GM10266 (cell line): ENCODE measurements at regions not wholly inside any gene's neighbourhood (a gene's known extent, or its start where the extent isn't known, plus 50 kb on each side); places are given as distances from the start of the nearest gene placed in this dataset.

ENCODE experiments used
- DNase-seq: peaks from one replicate; pipeline ENCODE4 v3.0.0; 2012; ENCODE audit errors: extremely low spot score
- CTCF ChIP-seq: IDR thresholded peaks from 2 replicates; pipeline ENCODE4 v1.5.1; 2012; ENCODE audit warnings: mild to moderate bottlenecking, low read depth; ENCODE audit not compliant: control insufficient read depth, insufficient read depth; ENCODE audit errors: missing control alignments

- DNase-seq = no peak
- no peak for TF ChIP-seq CTCF
These were observed 62.2 kb downstream of the FAM241B start for GRCh38 chr10:69692267-69692666.

GRCh38 chr10:69692891-69693290, 62.8 kb downstream of the FAM241B start:
- TF ChIP-seq CTCF = no peak
- no peak for DNase-seq

DNA sequence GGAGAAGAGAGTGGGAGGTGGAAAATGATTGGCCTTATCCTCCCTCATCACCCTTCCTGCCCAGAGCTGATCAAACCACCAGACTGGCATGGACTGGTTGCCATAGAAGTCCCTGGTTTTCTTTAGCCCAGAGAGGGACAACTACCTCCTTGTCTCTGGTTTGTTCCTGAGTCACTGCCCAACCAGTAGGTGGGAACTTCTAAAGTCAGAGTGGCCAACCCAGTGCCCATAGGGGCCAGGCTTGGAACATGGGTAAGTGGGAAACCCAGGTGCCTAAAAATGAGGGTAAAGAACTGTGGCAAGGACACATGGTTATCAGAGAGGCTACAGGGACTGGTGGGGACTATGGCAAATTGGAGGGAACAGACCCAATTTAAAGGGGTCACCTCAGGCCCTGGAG, 63.8 kb downstream of the FAM241B start:
- no peak for TF ChIP-seq CTCF
- no peak for DNase-seq

GRCh38 chr10:69696073-69696731, 66.2 kb downstream of the FAM241B start:
- no peak for DNase-seq
- TF ChIP-seq CTCF = no peak

DNA sequence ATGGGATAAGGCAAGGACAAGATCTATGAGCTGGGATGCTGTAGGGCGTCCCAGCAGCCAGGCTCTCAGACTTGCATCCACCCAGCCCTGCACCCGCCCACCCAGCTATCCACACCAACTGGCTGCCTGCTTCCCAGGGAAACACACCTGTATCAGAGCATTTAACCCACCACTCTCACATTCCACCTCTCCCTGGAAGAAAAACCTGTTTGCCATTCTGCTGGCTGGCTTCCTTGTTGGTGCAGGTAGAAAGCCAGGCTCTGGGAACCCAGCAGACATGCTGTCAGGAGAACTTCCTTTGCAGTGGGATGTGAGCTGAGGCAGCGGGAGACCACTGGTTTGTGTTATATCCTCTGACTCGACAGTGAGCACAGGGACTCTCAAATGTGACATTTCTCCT, 67.0 kb downstream of the FAM241B start:
- no peak for DNase-seq
- no peak for TF ChIP-seq CTCF

DNA sequence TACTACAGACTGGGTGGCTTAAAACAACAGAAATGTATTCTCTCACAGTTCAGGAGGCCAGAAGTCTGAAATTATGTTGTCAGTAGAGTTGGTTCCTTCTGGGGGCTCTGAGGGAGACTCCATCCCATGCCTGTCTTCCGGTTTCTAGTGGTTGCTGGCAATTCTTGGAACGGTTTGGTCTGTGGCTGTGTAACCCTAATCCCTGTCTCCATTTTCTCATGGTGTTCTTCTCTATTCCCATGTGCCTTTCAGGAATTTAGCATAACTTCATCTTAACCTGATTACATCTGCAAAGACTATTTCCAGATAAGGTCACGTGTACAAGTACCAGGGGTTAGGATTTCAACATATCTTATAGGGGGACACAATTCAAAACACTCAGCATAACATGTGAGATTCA, 73.2 kb downstream of the FAM241B start:
- TF ChIP-seq CTCF = no peak
- no peak for DNase-seq

- TF ChIP-seq CTCF = no peak
These were observed 74.0 kb downstream of the FAM241B start for GRCh38 chr10:69703766-69704630.

More at GRCh38 chr10:69703766-69704630, 74.0 kb downstream of the FAM241B start:
- DNase-seq = no peak
